BLaER1 treated with 17β-estradiol and CSF1 and Interleukin-3, amounts not matched to agents 10 nM and 100 nM (cell line): ENCODE measurements at regions not wholly inside any gene's neighbourhood (a gene's known extent, or its start where the extent isn't known, plus 50 kb on each side); places are given as distances from the start of the nearest gene placed in this dataset.

Source experiments
- H3K27ac ChIP-seq, 11 experiments: shearing (Covaris generic); formaldehyde crosslinking; 2 replicates each; pipeline ENCODE4 v1.8.1; 2022
- H3K27me3 ChIP-seq, 11 experiments: shearing (Covaris generic); formaldehyde crosslinking; 2 replicates each; pipeline ENCODE4 v1.8.1; 2022
- H3K36me3 ChIP-seq, 11 experiments: shearing (Covaris generic); formaldehyde crosslinking; 2 replicates each; pipeline ENCODE4 v1.8.1; 2022
- H3K4me1 ChIP-seq, 10 experiments: shearing (Covaris generic); formaldehyde crosslinking; 2 replicates each; pipeline ENCODE4 v1.8.1; 2022
- H3K4me2 ChIP-seq, 11 experiments: shearing (Covaris generic); formaldehyde crosslinking; 2 replicates each; pipeline ENCODE4 v1.8.1; 2022
- H3K4me3 ChIP-seq, 10 experiments: shearing (Covaris generic); formaldehyde crosslinking; 2 replicates each; pipeline ENCODE4 v1.8.1; 2022
- H3K9ac ChIP-seq, 11 experiments: shearing (Covaris generic); formaldehyde crosslinking; 2 replicates each; pipeline ENCODE4 v1.8.1; 2022
- H3K9me3 ChIP-seq, 11 experiments: shearing (Covaris generic); formaldehyde crosslinking; replicated peaks in 1 of 11; 2 replicates each; pipeline ENCODE4 v1.8.1; 2022
- H4K20me1 ChIP-seq, 11 experiments: shearing (Covaris generic); formaldehyde crosslinking; 2 replicates each; pipeline ENCODE4 v1.8.1; 2022
- Cebpa-rat ChIP-seq, 11 experiments: shearing (Covaris generic); IDR thresholded peaks; 2 replicates each; pipeline ENCODE4 v1.8.1; 2022

- no peak overlapping the region for H3K4me3 ChIP-seq
- H4K20me1 ChIP-seq, result no peaks in the 10 kb centered on the region
- H3K9ac ChIP-seq, result no peak overlapping the region
- no peaks in the 10 kb centered on the region for H3K36me3 ChIP-seq
- no peak overlapping the region for H3K27ac ChIP-seq
- H3K27me3 ChIP-seq, result no peaks in the 10 kb centered on the region
- no peak for TF ChIP-seq Cebpa-rat (IDR thresholded peaks at IDR 0.05)
- no peaks in the 10 kb centered on the region for H3K9me3 ChIP-seq
- H3K4me1 ChIP-seq, result no peaks in the 10 kb centered on the region
- no peak overlapping the region for H3K4me2 ChIP-seq
Measured at GRCh38 chr3:182235504-182235903, 523.8 kb downstream of the SOX2 start.

- Histone ChIP-seq H3K9me3 (no peaks in the 10 kb centered on the region), H4K20me1 (no peaks in the 10 kb centered on the region), H3K27ac (no peak overlapping the region), H3K4me1 (no peaks in the 10 kb centered on the region), H3K4me3 (no peak overlapping the region), H3K9ac (no peak overlapping the region), H3K27me3 (no peaks in the 10 kb centered on the region), H3K36me3 (no peaks in the 10 kb centered on the region), H3K4me2 (no peak overlapping the region)
- TF ChIP-seq Cebpa-rat (IDR thresholded peaks at IDR 0.05), result no peak
Measured at GRCh38 chr3:182238126-182238525, 526.4 kb downstream of the SOX2 start.

DNA sequence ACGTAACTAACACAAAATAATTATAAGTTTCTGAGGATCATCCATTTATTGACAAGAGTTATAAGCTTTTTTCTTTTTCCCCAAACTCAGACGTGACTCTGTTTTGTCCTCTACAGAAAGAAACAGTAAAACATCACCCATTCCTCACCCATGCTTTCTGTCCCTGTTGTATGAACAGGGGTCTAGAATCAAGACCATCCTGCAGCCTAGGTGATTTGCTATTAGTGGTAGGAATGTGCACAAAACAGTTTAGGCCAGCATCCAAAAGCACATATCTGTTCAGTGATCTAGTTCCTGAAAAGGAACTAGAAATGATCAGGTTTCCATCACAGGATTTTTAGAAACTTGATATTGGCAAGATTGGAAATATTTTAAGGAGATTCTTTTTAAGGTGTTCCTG lies 527.6 kb downstream of the SOX2 start:
- H3K36me3 ChIP-seq, result no peaks in the 10 kb centered on the region
- no peak overlapping the region for H3K27ac ChIP-seq
- TF ChIP-seq Cebpa-rat (IDR thresholded peaks at IDR 0.05), result no peak

DNA sequence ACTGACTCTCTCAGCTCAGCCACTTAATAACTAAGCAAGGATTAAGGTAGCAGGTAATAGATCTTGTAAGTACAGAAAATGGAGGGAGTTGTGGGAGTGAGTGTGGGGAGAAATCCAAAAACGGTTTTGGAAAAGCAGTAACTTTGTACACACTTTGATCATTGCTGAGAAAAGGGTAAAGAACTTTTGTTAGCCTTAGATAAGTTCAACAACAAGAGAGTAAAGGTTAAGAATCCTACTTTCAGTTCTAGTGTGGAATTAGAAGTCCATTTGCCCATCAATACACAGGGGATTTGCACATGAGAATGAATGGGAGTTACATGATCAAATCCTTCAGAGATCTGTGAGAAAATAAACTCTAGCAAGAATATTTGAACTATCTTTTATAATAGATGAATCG lies 528.7 kb downstream of the SOX2 start:
- Histone ChIP-seq H4K20me1 (no peaks in the 10 kb centered on the region), H3K27me3 (no peaks in the 10 kb centered on the region), H3K4me2 (no peak overlapping the region), H3K27ac (no peak overlapping the region), H3K9ac (no peak overlapping the region), H3K9me3 (no peaks in the 10 kb centered on the region), H3K4me1 (no peaks in the 10 kb centered on the region), H3K4me3 (no peak overlapping the region), H3K36me3 (no peaks in the 10 kb centered on the region)
- no peak for TF ChIP-seq Cebpa-rat (IDR thresholded peaks at IDR 0.05)

More for the DNA sequence above, 527.6 kb downstream of the SOX2 start:
- H3K9ac ChIP-seq, result no peak overlapping the region
- H3K27me3 ChIP-seq, result no peaks in the 10 kb centered on the region
- no peaks in the 10 kb centered on the region for H4K20me1 ChIP-seq
- no peak overlapping the region for H3K4me3 ChIP-seq
- no peaks in the 10 kb centered on the region for H3K4me1 ChIP-seq
- no peaks in the 10 kb centered on the region for H3K9me3 ChIP-seq
- H3K4me2 ChIP-seq, result no peak overlapping the region

- no peaks in the 10 kb centered on the region for H3K36me3 ChIP-seq
- no peak overlapping the region for H3K4me2 ChIP-seq
- TF ChIP-seq Cebpa-rat (IDR thresholded peaks at IDR 0.05), result no peak
- H3K4me3 ChIP-seq, result no peak overlapping the region
- no peaks in the 10 kb centered on the region for H3K9me3 ChIP-seq
- no peaks in the 10 kb centered on the region for H3K27me3 ChIP-seq
- H3K27ac ChIP-seq, result no peak overlapping the region
- H3K9ac ChIP-seq, result no peak overlapping the region
- no peaks in the 10 kb centered on the region for H4K20me1 ChIP-seq
- no peaks in the 10 kb centered on the region for H3K4me1 ChIP-seq
Measured at GRCh38 chr3:182241196-182241765, 529.6 kb downstream of the SOX2 start.

DNA sequence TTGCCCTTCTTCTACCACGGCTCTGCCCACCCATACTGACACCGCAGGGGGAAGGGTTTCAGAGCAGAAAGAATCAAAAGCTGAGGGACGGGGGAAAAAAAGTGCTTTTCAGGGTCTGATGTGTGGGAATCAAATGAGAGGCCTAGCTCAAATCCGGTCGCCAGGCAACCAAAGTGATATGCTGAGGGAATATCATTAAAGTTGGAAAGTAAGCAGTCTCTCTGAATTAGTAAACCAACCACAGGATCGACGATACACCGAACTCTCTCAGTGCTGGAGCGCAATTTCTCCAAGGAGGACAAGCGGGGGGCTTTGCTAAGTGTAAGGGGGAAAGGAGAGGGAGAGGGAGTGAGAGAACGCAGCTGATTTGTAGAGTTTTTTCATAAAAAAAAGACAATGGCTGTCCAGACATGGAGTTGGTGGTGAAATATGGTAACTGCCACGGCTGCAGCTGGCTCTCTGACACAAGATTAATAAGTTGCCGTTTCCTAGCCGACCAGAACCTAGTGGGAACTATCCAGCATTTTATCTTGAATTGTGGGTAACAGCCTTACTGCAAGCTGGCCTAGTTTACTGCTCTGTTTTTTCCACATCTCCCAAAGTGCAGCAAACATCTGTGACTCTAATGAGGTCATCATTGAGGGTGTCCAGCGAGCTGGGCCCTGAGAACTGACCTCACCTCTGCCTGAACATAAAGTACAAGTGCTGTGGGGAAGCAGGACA lies 530.2 kb downstream of the SOX2 start:
- no peak overlapping the region for H3K4me3 ChIP-seq
- no peaks in the 10 kb centered on the region for H3K27me3 ChIP-seq
- no peak overlapping the region for H3K4me2 ChIP-seq
- no peaks in the 10 kb centered on the region for H3K9me3 ChIP-seq
- no peaks in the 10 kb centered on the region for H3K36me3 ChIP-seq
- peaks cover 0 to 5% (median 0%) of the 10 kb centered on the region in 10 experiments; a peak in 4 of 20 replicates for H3K4me1 ChIP-seq
- no peak for TF ChIP-seq Cebpa-rat (IDR thresholded peaks at IDR 0.05)
- H4K20me1 ChIP-seq, result no peaks in the 10 kb centered on the region
- no peak overlapping the region for H3K27ac ChIP-seq
- H3K9ac ChIP-seq, result no peak overlapping the region

- Histone ChIP-seq H3K9me3 (no peaks in the 10 kb centered on the region), H3K4me2 (no peak overlapping the region), H3K36me3 (no peaks in the 10 kb centered on the region), H3K27ac (no peak overlapping the region), H3K4me1 (peaks cover 0 to 11% (median 2%) of the 10 kb centered on the region in 10 experiments; a peak in 5 of 20 replicates), H4K20me1 (no peaks in the 10 kb centered on the region), H3K9ac (no peak overlapping the region), H3K4me3 (no peak overlapping the region), H3K27me3 (no peaks in the 10 kb centered on the region)
- no peak for TF ChIP-seq Cebpa-rat (IDR thresholded peaks at IDR 0.05)
Measured at GRCh38 chr3:182242489-182242942, 530.8 kb downstream of the SOX2 start.

DNA sequence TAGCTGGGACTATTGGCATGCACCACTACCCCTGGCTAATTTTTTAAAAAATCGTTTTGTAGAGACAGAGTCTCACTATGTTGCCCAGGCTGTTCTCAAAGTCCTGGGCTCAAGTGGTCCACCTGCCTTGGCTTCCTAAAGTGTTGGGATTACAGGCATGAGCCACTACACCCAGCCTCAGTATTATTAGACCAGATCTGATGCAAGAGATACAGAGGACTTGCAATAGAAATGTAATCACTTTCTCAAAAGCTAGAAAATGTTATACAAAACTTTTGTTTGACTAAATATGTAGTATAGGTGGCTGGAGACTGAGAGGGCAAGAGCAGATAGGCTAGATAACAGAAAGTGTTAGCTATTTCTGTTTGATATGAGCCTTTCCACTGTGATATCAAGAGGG lies 531.9 kb downstream of the SOX2 start:
- H3K4me2 ChIP-seq, result no peak overlapping the region
- no peaks in the 10 kb centered on the region for H3K9me3 ChIP-seq
- H4K20me1 ChIP-seq, result no peaks in the 10 kb centered on the region
- peaks cover 0 to 11% (median 2%) of the 10 kb centered on the region in 10 experiments; a peak in 5 of 20 replicates for H3K4me1 ChIP-seq
- no peak for TF ChIP-seq Cebpa-rat (IDR thresholded peaks at IDR 0.05)
- H3K27me3 ChIP-seq, result no peaks in the 10 kb centered on the region
- no peak overlapping the region for H3K9ac ChIP-seq
- H3K4me3 ChIP-seq, result no peak overlapping the region
- H3K36me3 ChIP-seq, result no peaks in the 10 kb centered on the region
- no peak overlapping the region for H3K27ac ChIP-seq

- Histone ChIP-seq H3K4me2 (no peak overlapping the region), H4K20me1 (no peaks in the 10 kb centered on the region), H3K27ac (no peak overlapping the region), H3K4me1 (peaks cover 0 to 11% (median 2%) of the 10 kb centered on the region in 10 experiments; a peak in 5 of 20 replicates), H3K27me3 (no peaks in the 10 kb centered on the region), H3K9me3 (no peaks in the 10 kb centered on the region), H3K36me3 (no peaks in the 10 kb centered on the region), H3K9ac (no peak overlapping the region), H3K4me3 (no peak overlapping the region)
- no peak for TF ChIP-seq Cebpa-rat (IDR thresholded peaks at IDR 0.05)
Measured at GRCh38 chr3:182244222-182244971, 532.7 kb downstream of the SOX2 start.
